ENCODE measurements at regions not wholly inside any gene's neighbourhood (a gene's known extent, or its start where the extent isn't known, plus 50 kb on each side); places are given as distances from the start of the nearest gene placed in this dataset.

GRCh38 chr1:229993060-229993459 lies 74.0 kb upstream of the GALNT2 start:
- peaks cover 35% of the 10 kb centered on the region for H3K27me3 ChIP-seq (replicated peaks; ENCODE audit: insufficient read depth)
- H3K4me2 ChIP-seq (ENCODE audit: unreplicated experiment), result no peak overlapping the region
- H2AFZ ChIP-seq, result no peak overlapping the region
- no peaks in the 10 kb centered on the region for H3K79me2 ChIP-seq (ENCODE audit: insufficient read depth)
- H3K36me3 ChIP-seq (ENCODE audit: low read depth), result no peaks in the 10 kb centered on the region
- TF ChIP-seq EZH2 (IDR thresholded peaks at IDR 0.05; ENCODE audit: insufficient read depth, poor library complexity, severe bottlenecking), result no peak
- TF ChIP-seq EZH2phosphoT487 (IDR thresholded peaks at IDR 0.05; ENCODE audit: insufficient read depth, low read depth), result no peak
- no peak overlapping the region for H3K27ac ChIP-seq
- H3K9me3 ChIP-seq (ENCODE audit: low read depth), result no peaks in the 10 kb centered on the region
- no peaks in the 10 kb centered on the region for H3K4me1 ChIP-seq (ENCODE audit: insufficient read depth)
- in situ Hi-C loops (cut with MboI), result no loop called here
- H3K9ac ChIP-seq, result no peak overlapping the region
- no peaks in the 10 kb centered on the region for H3F3A ChIP-seq (ENCODE audit: insufficient read depth)
- DNase-seq, result no peak
- no peaks in the 10 kb centered on the region for H3K9me2 ChIP-seq (ENCODE audit: insufficient read depth)
- H3K4me3 ChIP-seq, result no peak overlapping the region
- H4K20me1 ChIP-seq (ENCODE audit: insufficient read depth), result no peaks in the 10 kb centered on the region

DNA sequence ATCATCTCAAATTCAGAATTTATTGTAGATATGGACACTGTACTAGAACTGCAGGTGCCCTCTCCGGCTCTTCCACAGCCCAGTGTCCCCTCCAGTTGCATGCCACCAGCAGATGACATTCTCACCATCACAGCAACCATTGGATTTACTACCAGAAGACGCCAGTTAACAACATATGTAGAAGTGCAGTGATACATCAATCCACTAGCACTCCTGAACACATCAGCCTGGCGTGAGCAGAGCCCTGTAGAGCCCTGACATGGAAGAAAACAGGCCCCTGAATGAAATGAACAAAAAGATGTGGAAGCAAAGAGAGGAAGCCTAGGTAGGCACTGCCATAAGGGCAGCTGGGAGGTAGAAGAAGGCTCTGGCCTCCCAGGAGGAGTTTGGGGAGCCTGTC lies 73.1 kb upstream of the GALNT2 start:
- peaks cover 30% of the 10 kb centered on the region; the same call in 1 of the 2 replicates for H3K27me3 ChIP-seq (replicated peaks; ENCODE audit: insufficient read depth)
- H3K4me2 ChIP-seq (ENCODE audit: unreplicated experiment), result no peak overlapping the region
- H3K4me1 ChIP-seq (ENCODE audit: insufficient read depth), result no peaks in the 10 kb centered on the region
- H3K36me3 ChIP-seq (ENCODE audit: low read depth), result no peaks in the 10 kb centered on the region
- no peaks in the 10 kb centered on the region for H3K9me3 ChIP-seq (ENCODE audit: low read depth)
- no peaks in the 10 kb centered on the region for H3K9me2 ChIP-seq (ENCODE audit: insufficient read depth)
- in situ Hi-C loops (cut with MboI), result no loop called here
- no peaks in the 10 kb centered on the region for H3K79me2 ChIP-seq (ENCODE audit: insufficient read depth)
- 27 to 34% methylated on average over 3 of the region's 3 CpGs for WGBS, 2 experiments (ENCODE audit: low coverage in 1 of 2, low lambda C conversion rate in 2 of 2, missing lambda C conversion rate in 2 of 2)
- no peak overlapping the region for H3K27ac ChIP-seq
- DNase-seq, result no peak
- H3K4me3 ChIP-seq, result no peak overlapping the region
- H2AFZ ChIP-seq, result no peak overlapping the region
- no peaks in the 10 kb centered on the region for H3F3A ChIP-seq (ENCODE audit: insufficient read depth)
- no peaks in the 10 kb centered on the region for H4K20me1 ChIP-seq (ENCODE audit: insufficient read depth)
- TF ChIP-seq EZH2 (IDR thresholded peaks at IDR 0.05; ENCODE audit: insufficient read depth, poor library complexity, severe bottlenecking) (no peak), EZH2phosphoT487 (IDR thresholded peaks at IDR 0.05; ENCODE audit: insufficient read depth, low read depth) (no peak)
- no peak overlapping the region for H3K9ac ChIP-seq

- Histone ChIP-seq H2AFZ (no peak overlapping the region), H3F3A (ENCODE audit: insufficient read depth) (no peaks in the 10 kb centered on the region), H3K9ac (no peak overlapping the region), H3K27ac (no peak overlapping the region), H3K9me2 (ENCODE audit: insufficient read depth) (no peaks in the 10 kb centered on the region), H4K20me1 (ENCODE audit: insufficient read depth) (no peaks in the 10 kb centered on the region), H3K9me3 (ENCODE audit: low read depth) (no peaks in the 10 kb centered on the region), H3K79me2 (ENCODE audit: insufficient read depth) (no peaks in the 10 kb centered on the region), H3K27me3 (replicated peaks; ENCODE audit: insufficient read depth) (peaks cover 13% of the 10 kb centered on the region; the same call in 1 of the 2 replicates), H3K4me1 (ENCODE audit: insufficient read depth) (no peaks in the 10 kb centered on the region), H3K36me3 (ENCODE audit: low read depth) (no peaks in the 10 kb centered on the region), H3K4me3 (no peak overlapping the region), H3K4me2 (ENCODE audit: unreplicated experiment) (no peak overlapping the region)
- no peak for DNase-seq
- TF ChIP-seq EZH2phosphoT487 (IDR thresholded peaks at IDR 0.05; ENCODE audit: insufficient read depth, low read depth) (no peak), EZH2 (IDR thresholded peaks at IDR 0.05; ENCODE audit: insufficient read depth, poor library complexity, severe bottlenecking) (no peak)
- in situ Hi-C loops (cut with MboI), result no loop called here
- 13 to 14% methylated on average over 12 of the region's 12 CpGs for WGBS, 2 experiments (ENCODE audit: low coverage in 1 of 2, low lambda C conversion rate in 2 of 2, missing lambda C conversion rate in 2 of 2)
Observed at GRCh38 chr1:229999004-229999670, 67.9 kb upstream of the GALNT2 start.

- no peak overlapping the region for H3K4me2 ChIP-seq (ENCODE audit: unreplicated experiment)
- no peak for TF ChIP-seq EZH2phosphoT487 (IDR thresholded peaks at IDR 0.05; ENCODE audit: insufficient read depth, low read depth)
- TF ChIP-seq EZH2 (IDR thresholded peaks at IDR 0.05; ENCODE audit: insufficient read depth, poor library complexity, severe bottlenecking), result no peak
- H3K4me3 ChIP-seq, result no peak overlapping the region
- no peak for DNase-seq
- H3K4me1 ChIP-seq (ENCODE audit: insufficient read depth), result no peaks in the 10 kb centered on the region
- H4K20me1 ChIP-seq (ENCODE audit: insufficient read depth), result no peaks in the 10 kb centered on the region
- no peaks in the 10 kb centered on the region for H3K79me2 ChIP-seq (ENCODE audit: insufficient read depth)
- H3K36me3 ChIP-seq (ENCODE audit: low read depth), result no peaks in the 10 kb centered on the region
- in situ Hi-C loops (cut with MboI), result no loop called here
- H3K27ac ChIP-seq, result no peak overlapping the region
- 35 to 36% methylated on average over 6 of the region's 6 CpGs for WGBS, 2 experiments (ENCODE audit: low coverage in 1 of 2, low lambda C conversion rate in 2 of 2, missing lambda C conversion rate in 2 of 2)
- H3K9me2 ChIP-seq (ENCODE audit: insufficient read depth), result no peaks in the 10 kb centered on the region
- no peaks in the 10 kb centered on the region for H3F3A ChIP-seq (ENCODE audit: insufficient read depth)
- H2AFZ ChIP-seq, result no peak overlapping the region
- H3K9me3 ChIP-seq (ENCODE audit: low read depth), result no peaks in the 10 kb centered on the region
- peaks cover 13% of the 10 kb centered on the region; the same call in 1 of the 2 replicates for H3K27me3 ChIP-seq (replicated peaks; ENCODE audit: insufficient read depth)
- no peak overlapping the region for H3K9ac ChIP-seq
Observed at GRCh38 chr1:230000493-230001184, 66.4 kb upstream of the GALNT2 start.

Data from GM23248 (cell line).